Motor neuron (in vitro differentiated cells): ENCODE measurements at regions not wholly inside any gene's neighbourhood (a gene's known extent, or its start where the extent isn't known, plus 50 kb on each side); places are given as distances from the start of the nearest gene placed in this dataset.

Experiments
- ATAC-seq, 8 experiments: fragments of 200-7000 bp; cut with Tn5 transposase; replicated peaks in 6 of 8; 2 replicates each; pipeline ENCODE4 v1.8.0; 2021; ENCODE audit warnings: mild to moderate bottlenecking in 8 of 8, moderate library complexity in 8 of 8
- H3K27ac ChIP-seq, 2 donors: fragments of 250-450 bp; sonication (Bioruptor Pico); 2 replicates each; pipeline ENCODE4 v1.9.0; 2021; ENCODE audit warnings: antibody characterized with exemption in 2 of 2, mild to moderate bottlenecking in 2 of 2, moderate library complexity in 1 of 2
- H3K4me1 ChIP-seq, 2 donors: fragments of 250-450 bp; sonication (Bioruptor Pico); replicated peaks in 1 of 2; 2 replicates each; pipeline ENCODE4 v1.6.1; 2021; ENCODE audit warnings: antibody characterized with exemption in 2 of 2, mild to moderate bottlenecking in 2 of 2, moderate library complexity in 1 of 2
- H3K4me3 ChIP-seq, 5 donors: fragments of 250-450 bp; sonication (Bioruptor Pico); 2 replicates each; pipeline ENCODE4 v1.9.0; 2021; ENCODE audit warnings: antibody characterized with exemption in 5 of 5, mild to moderate bottlenecking in 5 of 5, moderate library complexity in 4 of 5
- WGBS, 10 experiments: fragments of 450-650 bp; shearing (Covaris generic); methylation state at CpG; one replicate each; pipeline ENCODE4 v1.0.0; 2022; 5-methylcytosine and 5-hydroxymethylcytosine counted together
- in situ Hi-C, 9 experiments: fragments of 400-800 bp; cut with MboI; loops; one replicate each; pipeline ENCODE4 v1.15.0; 2021; ENCODE audit warnings: low sequenced_read_pairs in 9 of 9, low pct_unique_long_range_greater_than_20kb in 2 of 9; ENCODE audit not compliant: unreplicated experiment in 9 of 9

DNA sequence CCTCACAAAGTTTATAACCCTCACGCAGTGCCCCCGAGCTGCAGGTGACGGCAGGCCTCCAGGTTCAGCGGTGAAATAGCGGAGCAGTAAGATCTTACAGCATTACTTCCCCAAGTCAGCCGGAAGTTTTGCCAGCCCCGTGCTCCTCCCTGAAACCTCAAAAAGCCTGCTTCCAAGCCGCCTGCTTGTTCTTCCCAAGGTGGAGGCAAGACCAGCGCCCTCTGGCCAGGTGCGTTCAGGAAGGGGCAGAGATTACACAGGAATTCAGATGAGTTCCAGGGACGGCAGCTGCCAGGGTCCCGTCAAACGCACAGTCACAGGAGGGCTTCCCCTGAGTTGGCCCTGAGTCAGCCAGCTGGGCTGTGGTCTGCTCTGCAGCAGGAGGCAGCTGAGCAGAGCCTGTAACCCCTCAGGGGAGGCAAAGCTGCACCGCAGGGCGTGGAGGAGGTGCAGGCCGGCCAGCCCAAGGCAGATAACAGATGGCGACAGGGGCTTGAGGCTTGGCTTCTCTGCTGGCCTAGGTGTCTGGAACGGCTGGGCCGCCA lies 124.1 kb upstream of the RPS6KA2 start:
- peak in 6 of 8 experiments; percentile 12 to 76 (median 56) for ATAC-seq
- in situ Hi-C loops = loop anchor here in 2 of 9 experiments (25.0 kb wide), 1 partner anchor 386 kb away; no protein-coding TSS in a partner anchor
- H3K27ac ChIP-seq = no peak overlapping the region
- no peak overlapping the region for H3K4me3 ChIP-seq
- H3K4me1 ChIP-seq = peaks cover 10 to 16% of the 10 kb centered on the region in 2 donors
- WGBS, 10 experiments = 47 to 100% (median 67%) methylated on average over 1 to 7 of the region's 19 CpGs; no CpG with 5 or more reads in 1 of the 10 experiments

DNA sequence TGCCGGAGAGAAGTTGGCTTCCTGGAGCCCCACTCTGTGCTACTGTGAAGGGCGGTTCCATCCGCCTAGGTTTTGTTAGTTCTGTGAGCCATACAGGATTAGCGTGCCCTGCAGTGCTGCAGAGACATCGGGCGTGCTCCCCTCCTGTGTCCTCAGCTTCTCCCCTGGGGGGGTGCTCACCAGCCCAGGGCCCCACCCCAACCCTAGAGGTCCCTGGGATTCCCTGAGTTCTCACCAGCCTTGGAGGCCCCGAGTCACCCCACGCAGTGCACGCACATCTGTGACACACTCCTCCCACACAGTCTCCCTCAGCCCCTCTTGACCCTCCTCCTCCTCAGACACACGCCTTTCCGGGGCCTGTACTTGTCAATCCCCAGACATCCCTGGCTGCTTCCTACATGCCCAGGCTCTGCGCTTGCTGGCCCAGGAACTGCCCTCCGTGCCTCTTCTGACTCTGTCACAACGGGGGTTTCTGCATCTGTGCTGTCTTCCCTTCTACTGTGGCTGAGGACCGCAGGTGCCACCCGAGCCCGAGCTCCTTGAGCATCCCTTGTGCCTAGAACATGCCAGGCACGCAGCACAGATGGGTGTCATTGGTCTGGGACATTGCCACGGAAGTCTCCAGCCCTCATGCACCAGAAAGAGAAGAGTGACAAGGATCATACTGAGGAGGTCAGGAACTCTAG lies 123.2 kb upstream of the RPS6KA2 start:
- 60 to 100% (median 91%) methylated on average over 1 to 6 of the region's 19 CpGs; no CpG with 5 or more reads in 6 of the 10 experiments for WGBS, 10 experiments

DNA sequence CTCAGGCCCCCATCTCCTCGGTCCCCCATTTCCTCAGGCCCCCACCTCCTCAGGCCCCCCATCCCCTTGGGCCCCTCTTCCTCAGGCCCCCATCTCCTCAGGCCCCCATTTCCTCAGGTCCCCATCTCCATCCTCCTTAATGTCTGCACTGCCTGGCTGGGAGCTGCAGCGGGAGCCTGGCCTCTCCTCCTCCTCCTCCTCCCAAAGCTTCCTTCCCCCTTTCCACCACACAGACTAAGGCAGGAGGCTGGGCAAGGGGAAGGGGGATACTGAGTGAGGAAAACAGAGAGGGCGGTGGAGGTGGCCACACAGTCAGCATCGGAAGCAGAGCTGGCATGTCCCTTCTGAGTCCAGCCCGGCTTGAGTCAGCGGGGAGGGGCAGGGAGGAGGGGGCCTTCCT lies 122.6 kb upstream of the RPS6KA2 start:
- no peak overlapping the region for H3K4me3 ChIP-seq
- WGBS, 10 experiments = 100% methylated on average over 1 of the region's 6 CpGs; no CpG with 5 or more reads in 9 of the 10 experiments
- peak in 2 of 8 experiments; percentile 23 to 25 for ATAC-seq
- peaks cover 10 to 16% of the 10 kb centered on the region in 2 donors for H3K4me1 ChIP-seq
- no peak overlapping the region for H3K27ac ChIP-seq
- in situ Hi-C loops = loop anchor here in 2 of 9 experiments (25.0 kb wide), 1 partner anchor 388 kb away; no protein-coding TSS in a partner anchor

More for the DNA sequence above, 123.2 kb upstream of the RPS6KA2 start:
- Histone ChIP-seq H3K4me1 (peaks cover 10 to 16% of the 10 kb centered on the region in 2 donors), H3K27ac (no peak overlapping the region), H3K4me3 (no peak overlapping the region)
- in situ Hi-C loops = loop anchor here in 2 of 9 experiments (25.0 kb wide), 1 partner anchor 387 kb away; no protein-coding TSS in a partner anchor
- ATAC-seq = peak; percentile 13 to 66 (median 50)

DNA sequence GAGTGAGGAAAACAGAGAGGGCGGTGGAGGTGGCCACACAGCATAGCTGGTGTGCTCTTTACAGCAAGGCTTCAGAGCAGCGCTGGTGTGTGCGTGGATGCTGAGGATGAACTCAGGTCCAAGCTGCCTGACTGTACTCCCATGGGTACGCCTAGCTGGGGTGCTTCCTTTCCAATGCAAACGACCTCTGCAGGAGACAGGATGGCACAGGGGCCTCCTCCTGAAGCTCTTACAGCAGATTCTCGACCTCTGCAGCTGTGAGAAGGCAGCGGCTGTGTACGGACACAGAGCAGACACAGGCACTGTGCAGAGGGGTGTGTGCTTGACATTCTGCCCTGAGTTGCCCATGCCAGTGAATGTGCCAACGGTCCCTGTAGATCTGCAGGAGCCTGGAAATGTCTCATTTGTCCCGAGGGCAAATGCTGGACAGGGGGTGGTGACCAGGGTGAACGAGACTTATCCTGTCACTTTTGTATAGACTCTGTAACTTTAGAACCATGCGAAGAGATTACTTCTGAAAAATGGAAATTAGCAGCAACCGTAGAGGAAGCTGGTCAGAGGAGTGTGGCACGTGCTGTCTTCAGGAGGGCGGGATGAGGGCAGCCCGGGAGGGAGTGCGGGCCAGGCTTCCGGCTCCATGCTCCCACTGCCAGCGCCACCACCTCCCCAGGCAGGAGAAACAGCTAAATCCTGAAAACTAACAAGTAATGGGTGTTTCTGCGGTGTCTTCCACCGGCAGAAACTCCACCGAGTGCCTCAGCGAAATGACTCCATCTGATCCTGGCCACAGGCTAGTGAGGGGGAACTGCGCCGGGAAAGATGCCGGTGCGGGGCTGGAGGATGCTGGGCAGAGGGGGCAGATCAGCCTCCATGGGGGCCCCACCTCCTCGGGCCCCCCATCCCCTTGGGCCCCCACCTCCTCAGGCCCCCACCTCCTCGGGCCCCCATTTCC lies 120.9 kb upstream of the RPS6KA2 start:
- in situ Hi-C loops = no loop called here
- Histone ChIP-seq H3K27ac (no peak overlapping the region), H3K4me3 (no peak overlapping the region), H3K4me1 (peaks cover 20 to 27% of the 10 kb centered on the region in 2 donors)
- WGBS, 10 experiments = 10 to 100% (median 56%) methylated on average over 3 to 8 of the region's 29 CpGs; no CpG with 5 or more reads in 2 of the 10 experiments
- ATAC-seq = peak in 5 of 8 experiments; percentile 11 to 85 (median 25)

DNA sequence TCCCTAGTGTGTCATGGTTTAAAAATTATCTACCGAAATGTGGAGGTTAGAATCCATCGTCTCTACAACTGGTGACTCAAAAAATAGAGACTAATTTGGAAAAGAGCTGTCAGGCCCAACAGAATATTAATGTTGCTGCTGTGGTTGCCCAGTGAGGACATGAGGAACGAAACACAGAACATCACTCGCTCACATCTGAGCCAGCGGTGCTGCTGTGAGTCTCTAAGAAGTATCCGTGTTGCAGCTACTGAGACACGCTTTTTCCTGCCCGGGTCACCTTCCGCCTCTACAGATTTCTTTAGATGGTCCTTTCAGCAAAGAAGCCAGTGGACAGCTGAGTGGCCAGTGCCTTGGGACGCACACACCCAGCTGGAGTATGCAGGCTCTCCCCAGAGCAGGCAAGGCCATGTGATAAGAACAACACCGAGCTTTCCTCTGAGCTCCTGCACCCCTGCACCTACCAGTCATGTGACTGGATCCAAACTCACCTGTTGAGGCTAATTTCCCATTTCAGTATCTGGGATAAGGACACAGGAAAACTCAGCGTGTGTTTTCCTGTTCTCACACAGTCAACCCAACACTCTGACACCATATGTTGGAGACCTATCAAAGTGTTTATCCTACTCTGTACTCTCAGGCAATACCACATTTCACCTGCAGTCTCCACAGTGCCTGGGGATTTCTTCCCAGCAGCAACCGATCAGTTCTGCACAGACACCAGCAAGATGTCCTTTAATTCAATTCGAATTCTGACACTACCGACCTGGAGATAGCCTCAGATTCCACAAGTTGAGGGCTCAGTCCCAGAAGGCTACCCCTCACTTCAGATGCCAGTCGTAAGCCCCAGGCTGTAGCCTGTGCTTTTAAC lies 119.0 kb upstream of the RPS6KA2 start:
- WGBS, 10 experiments = 60 to 92% (median 90%) methylated on average over 1 to 9 of the region's 16 CpGs; no CpG with 5 or more reads in 2 of the 10 experiments
- ATAC-seq = peak in 1 of 8 experiments; percentile 37
- Histone ChIP-seq H3K4me1 (peaks cover 29 to 40% of the 10 kb centered on the region in 2 donors), H3K27ac (no peak overlapping the region), H3K4me3 (no peak overlapping the region)
- in situ Hi-C loops = no loop called here

GRCh38 chr6:166744223-166745134 lies 117.4 kb upstream of the RPS6KA2 start:
- WGBS, 10 experiments = 60 to 100% (median 86%) methylated on average over 1 to 6 of the region's 33 CpGs; no CpG with 5 or more reads in 6 of the 10 experiments
- in situ Hi-C loops = no loop called here
- peaks cover 29 to 33% of the 10 kb centered on the region in 2 donors for H3K4me1 ChIP-seq
- H3K4me3 ChIP-seq = no peak overlapping the region
- peak in 2 of 8 experiments; percentile 3 to 4 for ATAC-seq
- peak overlapping the region in 1 of 2 donors; percentile 12 for H3K27ac ChIP-seq

- peak overlapping the region in 1 of 2 donors; percentile 12 for H3K27ac ChIP-seq
- H3K4me3 ChIP-seq = no peak overlapping the region
- ATAC-seq = peak in 5 of 8 experiments; percentile 47 to 70 (median 63)
- in situ Hi-C loops = no loop called here
- WGBS, 10 experiments = 0 to 94% (median 70%) methylated on average over 1 to 12 of the region's 21 CpGs; no CpG with 5 or more reads in 3 of the 10 experiments
- peaks cover 32 to 36% of the 10 kb centered on the region in 2 donors for H3K4me1 ChIP-seq
These were observed 116.6 kb upstream of the RPS6KA2 start for GRCh38 chr6:166743406-166744222.

DNA sequence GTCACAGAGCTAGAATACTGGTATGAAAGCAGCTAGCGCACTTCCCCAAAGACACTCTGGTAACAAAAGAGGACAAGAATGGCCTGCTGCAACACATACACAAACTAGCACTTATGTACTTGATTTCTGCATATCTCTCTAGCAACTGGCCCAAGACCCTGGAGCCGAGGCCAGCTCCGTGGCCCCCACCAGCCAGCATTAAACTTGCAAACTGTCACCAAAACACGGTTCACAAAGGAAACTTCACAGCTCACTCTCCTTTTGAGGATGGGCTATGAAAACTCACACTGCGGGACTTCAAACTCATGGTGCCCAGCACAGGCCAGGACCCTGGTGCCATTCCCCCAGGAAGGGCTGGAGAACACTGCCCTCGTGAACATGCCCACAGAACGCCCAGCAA lies 115.9 kb upstream of the RPS6KA2 start:
- no peak overlapping the region for H3K27ac ChIP-seq
- no peak overlapping the region for H3K4me3 ChIP-seq
- H3K4me1 ChIP-seq = peaks cover 35 to 38% of the 10 kb centered on the region in 2 donors
- 17 to 95% (median 73%) methylated on average over 1 to 5 of the region's 7 CpGs; no CpG with 5 or more reads in 1 of the 10 experiments for WGBS, 10 experiments
- peak in 5 of 8 experiments; percentile 29 to 47 (median 37) for ATAC-seq
- in situ Hi-C loops = no loop called here

GRCh38 chr6:166739976-166740318 lies 112.9 kb upstream of the RPS6KA2 start:
- Histone ChIP-seq H3K27ac (no peak overlapping the region), H3K4me1 (peaks cover 43 to 49% of the 10 kb centered on the region in 2 donors), H3K4me3 (no peak overlapping the region)
- in situ Hi-C loops = no loop called here
- WGBS, 10 experiments = 29 to 89% (median 80%) methylated on average over 1 of the region's 1 CpG; no CpG with 5 or more reads in 7 of the 10 experiments
- ATAC-seq = no peak

GRCh38 chr6:166739117-166739975 lies 112.3 kb upstream of the RPS6KA2 start:
- in situ Hi-C loops = no loop called here
- Histone ChIP-seq H3K4me3 (no peak overlapping the region), H3K27ac (no peak overlapping the region), H3K4me1 (peaks cover 43 to 49% of the 10 kb centered on the region in 2 donors)
- 0 to 94% (median 81%) methylated on average over 1 to 18 of the region's 18 CpGs; no CpG with 5 or more reads in 1 of the 10 experiments for WGBS, 10 experiments
- peak in 3 of 8 experiments; percentile 80 to 86 (median 85) for ATAC-seq
